ENCODE measurements at regions not wholly inside any gene's neighbourhood (a gene's known extent, or its start where the extent isn't known, plus 50 kb on each side); places are given as distances from the start of the nearest gene placed in this dataset.
"Not testable (repeated sequence)": the region's sequence is repeated elsewhere in the genome, so short reads cannot be mapped to it uniquely, and the experiment has no call there.

DNA sequence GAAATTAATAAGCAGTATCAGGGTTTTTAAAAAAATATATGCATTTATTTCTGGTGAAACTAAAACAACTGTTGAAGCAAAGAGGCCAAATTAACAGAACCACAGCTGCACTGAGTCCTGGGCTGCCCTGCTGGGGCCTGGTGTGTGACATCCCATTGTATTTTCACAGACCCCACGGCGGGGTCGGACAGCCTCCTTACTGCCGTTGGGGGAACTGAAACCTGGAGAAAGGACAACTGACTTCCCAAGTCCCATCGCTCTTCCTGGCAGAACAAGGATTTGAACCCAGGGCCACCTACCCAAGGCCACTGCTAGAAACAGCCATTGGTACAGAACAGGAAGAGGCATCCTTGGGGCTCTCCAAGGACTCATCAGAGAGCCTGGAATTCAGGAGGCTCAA, 114.8 kb upstream of the SFSWAP start:
- no peaks in the 10 kb centered on the region for H3K36me3 Mint-ChIP-seq (ENCODE audit: insufficient read depth)
- no peak overlapping the region for H3K4me3 Mint-ChIP-seq (ENCODE audit: low read depth)
- H3K9me3 Mint-ChIP-seq (ENCODE audit: low read depth) = no peaks in the 10 kb centered on the region
- no peak for DNase-seq (ENCODE audit: low spot score, unreplicated experiment)
- H3K4me1 Mint-ChIP-seq (ENCODE audit: low read depth) = no peaks in the 10 kb centered on the region
- no peak overlapping the region for H3K27ac Mint-ChIP-seq
- TF ChIP-seq, protein P1, sequence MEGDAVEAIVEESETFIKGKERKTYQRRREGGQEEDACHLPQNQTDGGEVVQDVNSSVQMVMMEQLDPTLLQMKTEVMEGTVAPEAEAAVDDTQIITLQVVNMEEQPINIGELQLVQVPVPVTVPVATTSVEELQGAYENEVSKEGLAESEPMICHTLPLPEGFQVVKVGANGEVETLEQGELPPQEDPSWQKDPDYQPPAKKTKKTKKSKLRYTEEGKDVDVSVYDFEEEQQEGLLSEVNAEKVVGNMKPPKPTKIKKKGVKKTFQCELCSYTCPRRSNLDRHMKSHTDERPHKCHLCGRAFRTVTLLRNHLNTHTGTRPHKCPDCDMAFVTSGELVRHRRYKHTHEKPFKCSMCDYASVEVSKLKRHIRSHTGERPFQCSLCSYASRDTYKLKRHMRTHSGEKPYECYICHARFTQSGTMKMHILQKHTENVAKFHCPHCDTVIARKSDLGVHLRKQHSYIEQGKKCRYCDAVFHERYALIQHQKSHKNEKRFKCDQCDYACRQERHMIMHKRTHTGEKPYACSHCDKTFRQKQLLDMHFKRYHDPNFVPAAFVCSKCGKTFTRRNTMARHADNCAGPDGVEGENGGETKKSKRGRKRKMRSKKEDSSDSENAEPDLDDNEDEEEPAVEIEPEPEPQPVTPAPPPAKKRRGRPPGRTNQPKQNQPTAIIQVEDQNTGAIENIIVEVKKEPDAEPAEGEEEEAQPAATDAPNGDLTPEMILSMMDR (IDR thresholded peaks at IDR 0.05; ENCODE audit: unreplicated experiment) = no peak
- peaks cover 11% of the 10 kb centered on the region for H3K27me3 Mint-ChIP-seq

DNA sequence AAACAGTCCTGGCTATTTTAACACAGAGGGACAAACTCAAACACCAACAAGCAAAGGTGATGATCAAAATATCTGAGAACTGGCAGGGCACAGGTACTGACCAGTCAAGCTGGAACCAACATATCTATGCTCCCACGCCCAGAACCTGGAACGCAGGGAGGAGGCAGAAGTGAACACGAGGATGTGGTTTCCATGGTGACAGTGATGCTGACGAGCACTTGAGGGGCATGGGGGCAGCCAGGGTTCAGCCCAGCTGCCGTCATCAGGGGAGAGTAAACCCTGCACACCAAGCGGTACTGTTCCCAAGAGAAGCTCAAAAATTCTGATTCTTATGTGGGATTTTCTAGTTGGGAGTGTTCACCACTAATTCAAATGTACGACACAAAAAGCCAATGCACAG, 113.6 kb upstream of the SFSWAP start:
- no peaks in the 10 kb centered on the region for H3K36me3 Mint-ChIP-seq (ENCODE audit: insufficient read depth)
- no peak for DNase-seq (ENCODE audit: low spot score, unreplicated experiment)
- TF ChIP-seq, protein P1 (IDR thresholded peaks at IDR 0.05; ENCODE audit: unreplicated experiment) = no peak
- no peaks in the 10 kb centered on the region for H3K9me3 Mint-ChIP-seq (ENCODE audit: low read depth)
- H3K4me1 Mint-ChIP-seq (ENCODE audit: low read depth) = no peaks in the 10 kb centered on the region
- H3K27ac Mint-ChIP-seq = no peak overlapping the region
- H3K4me3 Mint-ChIP-seq (ENCODE audit: low read depth) = no peak overlapping the region
- H3K27me3 Mint-ChIP-seq = peaks cover 11% of the 10 kb centered on the region

DNA sequence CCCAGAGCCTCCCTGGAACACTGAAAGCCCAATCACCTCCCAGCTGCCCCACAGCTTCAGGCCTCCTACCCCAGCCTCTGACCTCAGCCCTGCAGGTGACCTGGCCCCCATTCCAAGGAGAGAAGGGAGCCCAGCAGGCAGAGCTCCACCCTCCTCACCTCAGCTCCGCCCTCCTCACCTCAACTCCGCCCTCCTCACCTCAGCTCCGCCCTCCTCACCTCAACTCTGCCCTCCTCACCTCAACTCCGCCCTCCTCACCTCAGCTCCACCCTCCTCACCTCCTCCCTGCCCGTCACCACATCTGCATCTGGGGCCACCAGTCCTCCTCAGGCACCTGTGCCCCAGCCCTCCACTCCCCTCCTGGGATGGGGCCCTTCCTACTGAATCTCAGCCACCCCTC, 112.2 kb upstream of the SFSWAP start:
- Mint-ChIP-seq H3K4me1 (ENCODE audit: low read depth) (no peaks in the 10 kb centered on the region), H3K9me3 (ENCODE audit: low read depth) (no peaks in the 10 kb centered on the region), H3K4me3 (ENCODE audit: low read depth) (no peak overlapping the region), H3K27me3 (peaks cover 10% of the 10 kb centered on the region), H3K27ac (no peak overlapping the region), H3K36me3 (ENCODE audit: insufficient read depth) (no peaks in the 10 kb centered on the region)
- DNase-seq (ENCODE audit: low spot score, unreplicated experiment) = no peak
- TF ChIP-seq, protein P1 (IDR thresholded peaks at IDR 0.05; ENCODE audit: unreplicated experiment) = no peak

DNA sequence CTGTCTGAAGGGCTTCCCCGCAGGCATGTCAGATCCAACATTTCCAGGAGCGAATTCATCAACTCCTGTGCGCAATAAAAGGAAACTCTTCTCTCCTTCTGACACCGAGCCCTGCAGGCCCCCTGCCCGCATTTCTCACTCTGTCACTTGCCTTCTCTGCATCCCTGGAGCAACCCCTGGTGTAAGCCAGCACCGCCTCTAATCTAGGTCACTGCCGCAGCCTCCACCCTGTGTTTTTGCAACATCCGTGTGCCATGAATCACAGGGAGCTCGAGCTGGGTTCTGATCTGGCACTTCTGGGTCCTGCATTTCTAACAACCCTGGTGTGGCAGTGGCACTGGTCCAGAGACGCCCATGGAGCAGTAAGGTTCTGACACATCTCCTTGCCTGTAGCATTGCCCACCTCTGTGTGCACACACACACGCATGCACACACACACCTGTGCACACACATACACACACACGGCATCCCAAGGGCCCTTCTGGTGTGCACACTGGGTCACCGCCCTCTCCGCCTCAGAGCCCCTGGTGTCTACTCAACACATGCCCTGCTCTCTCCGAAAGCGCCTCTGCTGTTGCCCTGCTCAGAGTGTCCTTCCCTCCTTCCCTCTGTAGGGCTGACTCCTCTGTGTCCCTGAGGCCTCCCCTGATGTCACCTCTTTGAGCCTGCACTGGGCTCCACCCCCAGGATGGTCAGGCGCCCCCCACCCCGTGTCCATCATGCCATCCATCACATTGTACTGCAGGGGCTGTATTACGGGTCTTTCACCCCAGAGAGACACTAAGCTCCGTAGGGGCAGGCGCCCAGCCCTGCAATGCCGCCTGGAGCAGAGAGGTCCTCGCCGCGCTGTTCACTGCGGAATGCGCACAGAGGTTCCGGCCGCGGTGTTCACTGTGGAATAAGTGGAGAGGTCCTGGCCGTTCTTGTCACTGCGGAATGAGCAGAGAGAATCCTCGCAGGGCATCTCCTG, 111.4 kb upstream of the SFSWAP start:
- TF ChIP-seq, protein P1 (IDR thresholded peaks at IDR 0.05; ENCODE audit: unreplicated experiment) = no peak
- Mint-ChIP-seq H3K4me3 (ENCODE audit: low read depth) (no peak overlapping the region), H3K9me3 (ENCODE audit: low read depth) (no peaks in the 10 kb centered on the region), H3K27ac (no peak overlapping the region), H3K27me3 (peaks cover 14% of the 10 kb centered on the region), H3K36me3 (ENCODE audit: insufficient read depth) (no peaks in the 10 kb centered on the region), H3K4me1 (ENCODE audit: low read depth) (no peaks in the 10 kb centered on the region)
- DNase-seq (ENCODE audit: low spot score, unreplicated experiment) = no peak

DNA sequence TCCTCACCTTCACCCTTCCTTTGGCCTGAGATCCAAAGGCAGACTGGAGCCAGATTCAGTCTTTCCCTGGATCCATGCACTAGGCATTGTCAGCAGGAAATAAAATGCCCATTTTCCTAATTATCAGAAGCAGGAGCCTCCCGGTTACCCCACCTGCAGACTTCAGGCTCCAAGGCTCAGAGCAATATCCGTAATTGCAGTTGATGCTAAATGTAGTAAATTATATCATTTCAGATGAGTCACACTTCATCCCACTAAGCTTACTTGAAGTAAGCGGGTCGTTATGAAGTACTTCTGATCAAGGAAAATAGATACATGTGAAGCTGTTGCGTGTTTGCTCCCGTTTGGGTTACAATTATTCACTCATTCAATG, 110.7 kb upstream of the SFSWAP start:
- H3K9me3 Mint-ChIP-seq (ENCODE audit: low read depth) = no peaks in the 10 kb centered on the region
- H3K4me1 Mint-ChIP-seq (ENCODE audit: low read depth) = no peaks in the 10 kb centered on the region
- TF ChIP-seq, protein P1 (IDR thresholded peaks at IDR 0.05; ENCODE audit: unreplicated experiment) = no peak
- peaks cover 14% of the 10 kb centered on the region for H3K27me3 Mint-ChIP-seq
- H3K36me3 Mint-ChIP-seq (ENCODE audit: insufficient read depth) = no peaks in the 10 kb centered on the region
- H3K27ac Mint-ChIP-seq = no peak overlapping the region
- no peak for DNase-seq (ENCODE audit: low spot score, unreplicated experiment)
- no peak overlapping the region for H3K4me3 Mint-ChIP-seq (ENCODE audit: low read depth)

DNA sequence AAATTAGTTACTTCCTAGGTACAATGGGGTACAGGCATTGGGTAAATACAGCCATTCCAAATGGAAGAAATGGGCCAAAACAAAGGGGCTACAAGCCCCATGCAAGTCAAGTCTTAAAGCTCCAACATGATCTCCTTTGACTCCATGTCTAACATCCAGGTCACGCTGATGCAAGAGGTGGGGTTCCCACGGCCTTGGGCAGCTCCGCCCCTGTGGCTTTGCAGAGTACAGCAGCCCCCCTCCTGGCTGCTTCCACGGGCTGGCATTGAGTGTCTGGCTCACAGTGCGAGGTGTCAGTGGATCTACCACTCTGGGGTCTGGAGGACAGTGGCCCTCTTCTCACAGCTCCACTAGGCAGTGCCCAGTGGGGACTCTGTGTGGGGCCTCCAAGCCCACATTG, 109.4 kb upstream of the SFSWAP start:
- not testable (repeated sequence) for H3K4me3 Mint-ChIP-seq (ENCODE audit: low read depth); H3K9me3 Mint-ChIP-seq (ENCODE audit: low read depth); H3K27ac Mint-ChIP-seq; DNase-seq (ENCODE audit: low spot score, unreplicated experiment); H3K4me1 Mint-ChIP-seq (ENCODE audit: low read depth); H3K36me3 Mint-ChIP-seq (ENCODE audit: insufficient read depth)
- peaks cover 22% of the 10 kb centered on the region for H3K27me3 Mint-ChIP-seq
